ENCODE measurements at regions not wholly inside any gene's neighbourhood (a gene's known extent, or its start where the extent isn't known, plus 50 kb on each side); places are given as distances from the start of the nearest gene placed in this dataset.

- no peak overlapping the region for H3K4me3 ChIP-seq (replicated peaks; ENCODE audit: insufficient read depth, low read length)
- no peaks in the 10 kb centered on the region for H3K27me3 ChIP-seq (ENCODE audit: insufficient read depth, poor library complexity, severe bottlenecking)
- TF ChIP-seq POLR2AphosphoS5 (IDR thresholded peaks at IDR 0.05; ENCODE audit: low read depth): no peak
- TF ChIP-seq SPI1 (IDR thresholded peaks at IDR 0.05; ENCODE audit: borderline replicate concordance, low read depth): no peak
- TF ChIP-seq REST (IDR thresholded peaks at IDR 0.05; ENCODE audit: insufficient replicate concordance, low read depth): no peak
- TF ChIP-seq CTCF (IDR thresholded peaks at IDR 0.05; ENCODE audit: insufficient read depth, low read length): no peak
- TF ChIP-seq GABPA (IDR thresholded peaks at IDR 0.05; ENCODE audit: low read depth): no peak
- no peak for DNase-seq (ENCODE audit: low read depth in 1 of 2, low spot score in 1 of 2)
- H3K27ac ChIP-seq (replicated peaks): no peak overlapping the region
Observed at GRCh38 chr20:60869625-60870024, 382.4 kb upstream of the CDH4 start.

- H3K27ac ChIP-seq (replicated peaks): no peak overlapping the region
- no peak for DNase-seq (ENCODE audit: low read depth in 1 of 2, low spot score in 1 of 2)
- H3K27me3 ChIP-seq (ENCODE audit: insufficient read depth, poor library complexity, severe bottlenecking): no peaks in the 10 kb centered on the region
- TF ChIP-seq SPI1 (IDR thresholded peaks at IDR 0.05; ENCODE audit: borderline replicate concordance, low read depth) (no peak), GABPA (IDR thresholded peaks at IDR 0.05; ENCODE audit: low read depth) (no peak), POLR2AphosphoS5 (IDR thresholded peaks at IDR 0.05; ENCODE audit: low read depth) (no peak), REST (IDR thresholded peaks at IDR 0.05; ENCODE audit: insufficient replicate concordance, low read depth) (no peak), CTCF (IDR thresholded peaks at IDR 0.05; ENCODE audit: insufficient read depth, low read length) (no peak)
- H3K4me3 ChIP-seq (replicated peaks; ENCODE audit: insufficient read depth, low read length): no peak overlapping the region
Observed at GRCh38 chr20:60870040-60870439, 382.0 kb upstream of the CDH4 start.

- no peak overlapping the region for H3K27ac ChIP-seq (replicated peaks)
- no peaks in the 10 kb centered on the region for H3K27me3 ChIP-seq (ENCODE audit: insufficient read depth, poor library complexity, severe bottlenecking)
- H3K4me3 ChIP-seq (replicated peaks; ENCODE audit: insufficient read depth, low read length): no peak overlapping the region
- no peak for DNase-seq (ENCODE audit: low read depth in 1 of 2, low spot score in 1 of 2)
- TF ChIP-seq CTCF (IDR thresholded peaks at IDR 0.05; ENCODE audit: insufficient read depth, low read length) (no peak), POLR2AphosphoS5 (IDR thresholded peaks at IDR 0.05; ENCODE audit: low read depth) (no peak), REST (IDR thresholded peaks at IDR 0.05; ENCODE audit: insufficient replicate concordance, low read depth) (no peak), SPI1 (IDR thresholded peaks at IDR 0.05; ENCODE audit: borderline replicate concordance, low read depth) (no peak), GABPA (IDR thresholded peaks at IDR 0.05; ENCODE audit: low read depth) (no peak)
Observed at GRCh38 chr20:60872224-60872623, 379.8 kb upstream of the CDH4 start.

All from HL-60 (cell line).